GM23338 (cell line): ENCODE measurements at regions not wholly inside any gene's neighbourhood (a gene's known extent, or its start where the extent isn't known, plus 50 kb on each side); places are given as distances from the start of the nearest gene placed in this dataset.

ENCODE experiments used
- CREB1 ChIP-seq: fragments of 250-450 bp; sonication (Bioruptor Pico); IDR thresholded peaks from 2 replicates; pipeline ENCODE4 v1.5.0; 2020; ENCODE audit warnings: low read depth, mild to moderate bottlenecking, moderate library complexity
- EZH2 ChIP-seq: fragments of 200-600 bp; sonication (generic); IDR thresholded peaks from one replicate; pipeline ENCODE4 v1.8.0; 2017; ENCODE audit warnings: antibody characterized with exemption, mild to moderate bottlenecking, low read depth; ENCODE audit not compliant: unreplicated experiment
- EZH2phosphoT487 ChIP-seq: fragments of 200-600 bp; sonication (generic); IDR thresholded peaks from one replicate; pipeline ENCODE4 v1.8.1; 2018; ENCODE audit warnings: antibody characterized with exemption; ENCODE audit not compliant: unreplicated experiment
- JUNB ChIP-seq: IDR thresholded peaks from one replicate; pipeline ENCODE4 v1.6.1; 2016; ENCODE audit warnings: antibody characterized with exemption; ENCODE audit not compliant: unreplicated experiment
- POLR2AphosphoS5 ChIP-seq: IDR thresholded peaks from 2 replicates; pipeline ENCODE4 v1.6.1; 2016; ENCODE audit warnings: antibody characterized with exemption, low read depth
- ZNF114 ChIP-seq: fragments of 250-450 bp; sonication (Bioruptor Pico); IDR thresholded peaks from 2 replicates; pipeline ENCODE4 v1.5.0; 2020; ENCODE audit warnings: mild to moderate bottlenecking, moderate library complexity
- TF ChIP-seq, protein P1 (sequence below), 2 experiments: fragments of 200-600 bp in 1 of 2; sonication (generic) in 1 of 2; conservative IDR thresholded peaks; 2 replicates each; pipeline versions ENCODE4 v1.5.1 to v1.6.1; 2016 to 2017; ENCODE audit warnings: antibody characterized with exemption in 2 of 2, low read depth in 2 of 2, mild to moderate bottlenecking in 2 of 2, moderate library complexity in 1 of 2
- TF ChIP-seq, protein P2 (sequence below): IDR thresholded peaks from 2 replicates; pipeline ENCODE4 v1.6.1; 2016; ENCODE audit warnings: antibody characterized with exemption
- TF ChIP-seq, protein P3 (sequence below): IDR thresholded peaks from one replicate; pipeline ENCODE4 v1.6.1; 2018; ENCODE audit warnings: antibody characterized with exemption; ENCODE audit not compliant: unreplicated experiment

DNA sequence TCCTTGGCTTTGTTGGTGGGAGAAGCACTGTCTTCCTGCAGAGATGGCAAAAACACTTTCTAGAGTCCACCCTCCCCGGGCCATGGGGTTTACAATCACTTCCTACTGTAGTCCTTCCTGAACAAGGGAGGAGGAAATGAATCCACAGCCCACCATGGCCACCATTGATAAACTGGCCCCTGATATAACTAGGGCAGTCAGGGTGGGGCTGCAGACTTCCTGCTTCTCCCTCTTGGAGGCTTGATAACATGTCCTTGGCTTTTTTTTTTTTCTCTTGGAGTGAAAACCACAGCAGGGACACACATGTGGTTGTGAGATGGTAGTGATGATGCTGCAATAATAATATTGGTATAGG lies 437.8 kb downstream of the ZNF521 start:
- TF ChIP-seq, protein P1, sequence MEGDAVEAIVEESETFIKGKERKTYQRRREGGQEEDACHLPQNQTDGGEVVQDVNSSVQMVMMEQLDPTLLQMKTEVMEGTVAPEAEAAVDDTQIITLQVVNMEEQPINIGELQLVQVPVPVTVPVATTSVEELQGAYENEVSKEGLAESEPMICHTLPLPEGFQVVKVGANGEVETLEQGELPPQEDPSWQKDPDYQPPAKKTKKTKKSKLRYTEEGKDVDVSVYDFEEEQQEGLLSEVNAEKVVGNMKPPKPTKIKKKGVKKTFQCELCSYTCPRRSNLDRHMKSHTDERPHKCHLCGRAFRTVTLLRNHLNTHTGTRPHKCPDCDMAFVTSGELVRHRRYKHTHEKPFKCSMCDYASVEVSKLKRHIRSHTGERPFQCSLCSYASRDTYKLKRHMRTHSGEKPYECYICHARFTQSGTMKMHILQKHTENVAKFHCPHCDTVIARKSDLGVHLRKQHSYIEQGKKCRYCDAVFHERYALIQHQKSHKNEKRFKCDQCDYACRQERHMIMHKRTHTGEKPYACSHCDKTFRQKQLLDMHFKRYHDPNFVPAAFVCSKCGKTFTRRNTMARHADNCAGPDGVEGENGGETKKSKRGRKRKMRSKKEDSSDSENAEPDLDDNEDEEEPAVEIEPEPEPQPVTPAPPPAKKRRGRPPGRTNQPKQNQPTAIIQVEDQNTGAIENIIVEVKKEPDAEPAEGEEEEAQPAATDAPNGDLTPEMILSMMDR (conservative IDR thresholded peaks at IDR 0.05; ENCODE audit: low read depth in 2 of 2), result no peak
- no peak for TF ChIP-seq EZH2phosphoT487
- no peak for TF ChIP-seq EZH2
- TF ChIP-seq POLR2AphosphoS5, result no peak
- TF ChIP-seq JUNB, result no peak
- TF ChIP-seq CREB1, result no peak
- TF ChIP-seq, protein P2, sequence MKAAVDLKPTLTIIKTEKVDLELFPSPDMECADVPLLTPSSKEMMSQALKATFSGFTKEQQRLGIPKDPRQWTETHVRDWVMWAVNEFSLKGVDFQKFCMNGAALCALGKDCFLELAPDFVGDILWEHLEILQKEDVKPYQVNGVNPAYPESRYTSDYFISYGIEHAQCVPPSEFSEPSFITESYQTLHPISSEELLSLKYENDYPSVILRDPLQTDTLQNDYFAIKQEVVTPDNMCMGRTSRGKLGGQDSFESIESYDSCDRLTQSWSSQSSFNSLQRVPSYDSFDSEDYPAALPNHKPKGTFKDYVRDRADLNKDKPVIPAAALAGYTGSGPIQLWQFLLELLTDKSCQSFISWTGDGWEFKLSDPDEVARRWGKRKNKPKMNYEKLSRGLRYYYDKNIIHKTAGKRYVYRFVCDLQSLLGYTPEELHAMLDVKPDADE, result no peak
- TF ChIP-seq, protein P3, sequence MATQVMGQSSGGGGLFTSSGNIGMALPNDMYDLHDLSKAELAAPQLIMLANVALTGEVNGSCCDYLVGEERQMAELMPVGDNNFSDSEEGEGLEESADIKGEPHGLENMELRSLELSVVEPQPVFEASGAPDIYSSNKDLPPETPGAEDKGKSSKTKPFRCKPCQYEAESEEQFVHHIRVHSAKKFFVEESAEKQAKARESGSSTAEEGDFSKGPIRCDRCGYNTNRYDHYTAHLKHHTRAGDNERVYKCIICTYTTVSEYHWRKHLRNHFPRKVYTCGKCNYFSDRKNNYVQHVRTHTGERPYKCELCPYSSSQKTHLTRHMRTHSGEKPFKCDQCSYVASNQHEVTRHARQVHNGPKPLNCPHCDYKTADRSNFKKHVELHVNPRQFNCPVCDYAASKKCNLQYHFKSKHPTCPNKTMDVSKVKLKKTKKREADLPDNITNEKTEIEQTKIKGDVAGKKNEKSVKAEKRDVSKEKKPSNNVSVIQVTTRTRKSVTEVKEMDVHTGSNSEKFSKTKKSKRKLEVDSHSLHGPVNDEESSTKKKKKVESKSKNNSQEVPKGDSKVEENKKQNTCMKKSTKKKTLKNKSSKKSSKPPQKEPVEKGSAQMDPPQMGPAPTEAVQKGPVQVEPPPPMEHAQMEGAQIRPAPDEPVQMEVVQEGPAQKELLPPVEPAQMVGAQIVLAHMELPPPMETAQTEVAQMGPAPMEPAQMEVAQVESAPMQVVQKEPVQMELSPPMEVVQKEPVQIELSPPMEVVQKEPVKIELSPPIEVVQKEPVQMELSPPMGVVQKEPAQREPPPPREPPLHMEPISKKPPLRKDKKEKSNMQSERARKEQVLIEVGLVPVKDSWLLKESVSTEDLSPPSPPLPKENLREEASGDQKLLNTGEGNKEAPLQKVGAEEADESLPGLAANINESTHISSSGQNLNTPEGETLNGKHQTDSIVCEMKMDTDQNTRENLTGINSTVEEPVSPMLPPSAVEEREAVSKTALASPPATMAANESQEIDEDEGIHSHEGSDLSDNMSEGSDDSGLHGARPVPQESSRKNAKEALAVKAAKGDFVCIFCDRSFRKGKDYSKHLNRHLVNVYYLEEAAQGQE, result no peak
- TF ChIP-seq ZNF114 (CRISPR knock-in tag), result no peak
